AG20443 (cell line): ENCODE measurements at regions not wholly inside any gene's neighbourhood (a gene's known extent, or its start where the extent isn't known, plus 50 kb on each side); places are given as distances from the start of the nearest gene placed in this dataset.

Source experiments
- DNase-seq: peaks from one replicate; pipeline ENCODE4 v3.0.0; 2012; ENCODE audit warnings: low spot score, mixed read lengths

- no peak for DNase-seq
Observed at GRCh38 chr11:95584180-95584579, 205.4 kb downstream of the FAM76B start.

GRCh38 chr11:95577716-95578460, 211.7 kb downstream of the FAM76B start:
- peak; percentile 69 for DNase-seq

GRCh38 chr11:95576146-95576845, 213.3 kb downstream of the FAM76B start:
- no peak for DNase-seq

GRCh38 chr11:95575517-95575916, 214.1 kb downstream of the FAM76B start:
- DNase-seq: peak; percentile 56

- no peak for DNase-seq
Observed at GRCh38 chr11:95571718-95572260, 217.8 kb downstream of the FAM76B start.

- DNase-seq: no peak
Observed at GRCh38 chr11:95570845-95571244, 218.7 kb downstream of the FAM76B start.

GRCh38 chr11:95569207-95569606, 220.4 kb downstream of the FAM76B start:
- no peak for DNase-seq

- DNase-seq: no peak
Observed at GRCh38 chr11:95568281-95568680, 221.3 kb downstream of the FAM76B start.

GRCh38 chr11:95567685-95568084, 221.9 kb downstream of the FAM76B start:
- peak; percentile 58 for DNase-seq

GRCh38 chr11:95566211-95566610, 223.4 kb downstream of the FAM76B start:
- DNase-seq: no peak

- no peak for DNase-seq
Observed at GRCh38 chr11:95565724-95566141, 223.8 kb downstream of the FAM76B start.

GRCh38 chr11:95563859-95564258, 225.7 kb downstream of the FAM76B start:
- no peak for DNase-seq

- no peak for DNase-seq
Observed at GRCh38 chr11:95563173-95563572, 226.4 kb downstream of the FAM76B start.

- DNase-seq: no peak
Observed at GRCh38 chr11:95562196-95562921, 227.2 kb downstream of the FAM76B start.

- no peak for DNase-seq
Observed at GRCh38 chr11:95559899-95560298, 229.7 kb downstream of the FAM76B start.

GRCh38 chr11:95557376-95557775, 232.2 kb downstream of the FAM76B start:
- no peak for DNase-seq

GRCh38 chr11:95556342-95557163, 233.0 kb downstream of the FAM76B start:
- peak; percentile 46 for DNase-seq

GRCh38 chr11:95556011-95556341, 233.6 kb downstream of the FAM76B start:
- no peak for DNase-seq

- DNase-seq: no peak
Observed at GRCh38 chr11:95554911-95555310, 234.7 kb downstream of the FAM76B start.

- DNase-seq: no peak
Observed at GRCh38 chr11:95549301-95549700, 240.3 kb downstream of the FAM76B start.

GRCh38 chr11:95548416-95548815, 241.2 kb downstream of the FAM76B start:
- DNase-seq: no peak

- DNase-seq: no peak
Observed at GRCh38 chr11:95547976-95548375, 241.6 kb downstream of the FAM76B start.
